Putamen (tissue), 1 donor: ENCODE measurements at regions not wholly inside any gene's neighbourhood (a gene's known extent, or its start where the extent isn't known, plus 50 kb on each side); places are given as distances from the start of the nearest gene placed in this dataset.

Experiments
- DNase-seq: peaks from one replicate; pipeline ENCODE4 v3.0.0-alpha.2; 2016; ENCODE audit warnings: low spot score

- DNase-seq, result no peak
Measured at GRCh38 chr12:103181366-103182152, 224.1 kb downstream of the ASCL1 start.

- DNase-seq, result no peak
Measured at GRCh38 chr12:103182299-103182698, 224.8 kb downstream of the ASCL1 start.

GRCh38 chr12:103196467-103196866 lies 239.0 kb downstream of the ASCL1 start:
- no peak for DNase-seq

- no peak for DNase-seq
Measured at GRCh38 chr12:103197725-103198388, 240.4 kb downstream of the ASCL1 start.

- DNase-seq, result no peak
Measured at GRCh38 chr12:103198499-103198898, 241.0 kb downstream of the ASCL1 start.

- DNase-seq, result no peak
Measured at GRCh38 chr12:103205906-103206305, 248.4 kb downstream of the ASCL1 start.

GRCh38 chr12:103207936-103208335 lies 250.5 kb downstream of the ASCL1 start:
- no peak for DNase-seq

- DNase-seq, result no peak
Measured at GRCh38 chr12:103241184-103241583, 254.6 kb downstream of the C12orf42 start.

- no peak for DNase-seq
Measured at GRCh38 chr12:103244596-103244995, 251.2 kb downstream of the C12orf42 start.

- DNase-seq, result no peak
Measured at GRCh38 chr12:103247531-103247930, 248.2 kb downstream of the C12orf42 start.

GRCh38 chr12:103249607-103250006 lies 246.2 kb downstream of the C12orf42 start:
- no peak for DNase-seq

GRCh38 chr12:103250487-103250886 lies 245.3 kb downstream of the C12orf42 start:
- no peak for DNase-seq
